HEK293T (cell line): ENCODE measurements at regions not wholly inside any gene's neighbourhood (a gene's known extent, or its start where the extent isn't known, plus 50 kb on each side); places are given as distances from the start of the nearest gene placed in this dataset.

Experiments used
- BHLHE40 ChIP-seq: fragments of 450-650 bp; IDR thresholded peaks from 2 replicates; pipeline ENCODE4 v1.6.1; 2016; ENCODE audit warnings: mild to moderate bottlenecking, moderate library complexity, borderline replicate concordance
- ELF4 ChIP-seq: fragments of 450-650 bp; IDR thresholded peaks from 2 replicates; pipeline ENCODE4 v1.6.1; 2017; ENCODE audit warnings: antibody characterized with exemption
- FOXK2 ChIP-seq: fragments of 450-650 bp; IDR thresholded peaks from 2 replicates; pipeline ENCODE4 v1.6.1; 2016; ENCODE audit warnings: mild to moderate bottlenecking
- L3MBTL2 ChIP-seq: fragments of 450-650 bp; conservative IDR thresholded peaks from 2 replicates; pipeline ENCODE4 v1.6.1; 2016; ENCODE audit warnings: mild to moderate bottlenecking
- PKNOX1 ChIP-seq: fragments of 450-650 bp; IDR thresholded peaks from 2 replicates; pipeline ENCODE4 v1.6.1; 2016
- SP1 ChIP-seq: fragments of 450-650 bp; IDR thresholded peaks from 2 replicates; pipeline ENCODE4 v1.6.1; 2017
- SUZ12 ChIP-seq: fragments of 450-650 bp; IDR thresholded peaks from 2 replicates; pipeline ENCODE4 v1.6.1; 2016; ENCODE audit warnings: mild to moderate bottlenecking
- TARDBP ChIP-seq: fragments of 450-650 bp; IDR thresholded peaks from 2 replicates; pipeline ENCODE4 v1.6.1; 2016

DNA sequence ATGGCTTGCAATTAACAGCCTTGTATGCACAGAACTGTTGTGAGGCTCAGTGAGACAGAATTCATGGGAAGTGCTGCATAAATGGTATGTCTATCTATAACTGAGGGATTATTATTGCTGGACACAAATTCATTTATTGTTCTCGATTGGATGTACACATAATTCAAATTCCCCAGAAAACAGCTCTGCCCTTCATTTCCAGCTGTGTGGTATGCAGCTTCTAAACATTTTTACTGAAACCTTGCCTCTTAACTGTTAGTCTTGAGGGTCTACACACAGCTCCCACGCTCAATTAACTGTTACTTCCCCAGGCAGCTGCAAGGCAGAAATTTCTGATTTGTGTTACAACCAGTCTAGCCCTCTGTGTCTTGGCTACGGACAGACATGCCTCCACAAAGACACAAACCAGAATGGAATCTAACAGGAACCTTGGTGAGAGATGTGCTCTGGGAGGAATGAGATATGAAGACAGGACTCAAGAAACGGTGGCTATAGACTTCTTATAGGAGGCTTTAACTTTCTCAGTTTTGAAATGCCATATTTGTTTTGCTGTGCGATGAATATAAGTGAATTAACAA, 139.7 kb upstream of the TBL1XR1 start:
- TF ChIP-seq BHLHE40 (no peak), FOXK2 (no peak), TARDBP (no peak), SP1 (no peak), SUZ12 (no peak), L3MBTL2 (no peak), ELF4 (no peak), PKNOX1 (no peak)
